Gastroesophageal sphincter (tissue), 3 donors: ENCODE measurements at regions not wholly inside any gene's neighbourhood (a gene's known extent, or its start where the extent isn't known, plus 50 kb on each side); places are given as distances from the start of the nearest gene placed in this dataset.

Experiments used
- EP300 ChIP-seq: sonication (generic); formaldehyde crosslinking; IDR thresholded peaks from one replicate; pipeline ENCODE4 v1.6.1; 2017; ENCODE audit warnings: antibody characterized with exemption, mild to moderate bottlenecking
- POLR2A ChIP-seq, 2 donors: fragments of 450-650 bp; IDR thresholded peaks; one replicate each; pipeline ENCODE4 v1.6.1; 2017; ENCODE audit warnings: antibody characterized with exemption in 2 of 2, mild to moderate bottlenecking in 2 of 2, moderate library complexity in 1 of 2
- POLR2AphosphoS5 ChIP-seq: sonication (generic); formaldehyde crosslinking; IDR thresholded peaks from one replicate; pipeline ENCODE4 v1.6.1; 2017; ENCODE audit warnings: antibody characterized with exemption
- TF ChIP-seq, protein P1 (sequence below), 4 experiments: fragments of 200-600 bp in 2 of 4; fragments of 450-650 bp in 2 of 4; sonication (generic) in 1 of 4; IDR thresholded peaks; one replicate each; pipeline ENCODE4 v1.5.1; 2017 to 2019; ENCODE audit warnings: antibody characterized with exemption in 4 of 4, mild to moderate bottlenecking in 2 of 4, moderate library complexity in 2 of 4

GRCh38 chr9:571066-571465 lies 270.4 kb upstream of the DMRT1 start:
- TF ChIP-seq, protein P1, sequence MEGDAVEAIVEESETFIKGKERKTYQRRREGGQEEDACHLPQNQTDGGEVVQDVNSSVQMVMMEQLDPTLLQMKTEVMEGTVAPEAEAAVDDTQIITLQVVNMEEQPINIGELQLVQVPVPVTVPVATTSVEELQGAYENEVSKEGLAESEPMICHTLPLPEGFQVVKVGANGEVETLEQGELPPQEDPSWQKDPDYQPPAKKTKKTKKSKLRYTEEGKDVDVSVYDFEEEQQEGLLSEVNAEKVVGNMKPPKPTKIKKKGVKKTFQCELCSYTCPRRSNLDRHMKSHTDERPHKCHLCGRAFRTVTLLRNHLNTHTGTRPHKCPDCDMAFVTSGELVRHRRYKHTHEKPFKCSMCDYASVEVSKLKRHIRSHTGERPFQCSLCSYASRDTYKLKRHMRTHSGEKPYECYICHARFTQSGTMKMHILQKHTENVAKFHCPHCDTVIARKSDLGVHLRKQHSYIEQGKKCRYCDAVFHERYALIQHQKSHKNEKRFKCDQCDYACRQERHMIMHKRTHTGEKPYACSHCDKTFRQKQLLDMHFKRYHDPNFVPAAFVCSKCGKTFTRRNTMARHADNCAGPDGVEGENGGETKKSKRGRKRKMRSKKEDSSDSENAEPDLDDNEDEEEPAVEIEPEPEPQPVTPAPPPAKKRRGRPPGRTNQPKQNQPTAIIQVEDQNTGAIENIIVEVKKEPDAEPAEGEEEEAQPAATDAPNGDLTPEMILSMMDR (IDR thresholded peaks at IDR 0.05), result no peak
- TF ChIP-seq POLR2A (IDR thresholded peaks at IDR 0.05) (no peak), POLR2AphosphoS5 (no peak), EP300 (no peak)
